ENCODE measurements at regions not wholly inside any gene's neighbourhood (a gene's known extent, or its start where the extent isn't known, plus 50 kb on each side); places are given as distances from the start of the nearest gene placed in this dataset.

GRCh38 chr10:28924717-28925116, 247.4 kb downstream of the BAMBI start:
- intact Hi-C loops (cut with micrococcal nuclease), result no loop called here

GRCh38 chr10:28925121-28925663, 247.9 kb downstream of the BAMBI start:
- intact Hi-C loops (cut with micrococcal nuclease), result no loop called here

DNA sequence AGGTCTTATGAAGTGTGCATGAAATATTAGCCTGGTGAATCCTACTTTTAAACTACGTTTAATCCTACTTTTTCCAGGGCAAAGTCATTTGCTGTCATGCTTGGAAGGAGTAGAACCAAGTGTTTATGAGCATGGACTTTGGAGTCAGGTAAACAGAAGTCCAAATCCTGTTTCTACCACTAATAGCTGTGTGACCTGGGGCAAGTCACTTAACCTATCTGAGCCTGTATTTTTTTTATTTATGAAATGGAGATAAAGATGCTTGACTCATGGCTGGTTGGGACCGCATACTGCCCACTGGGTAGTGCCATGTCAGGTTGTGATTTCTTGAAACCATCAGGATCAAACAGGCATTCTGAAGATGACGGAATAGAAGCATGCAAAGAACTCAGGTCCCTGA, 249.6 kb downstream of the BAMBI start:
- intact Hi-C loops (cut with micrococcal nuclease), result no loop called here

DNA sequence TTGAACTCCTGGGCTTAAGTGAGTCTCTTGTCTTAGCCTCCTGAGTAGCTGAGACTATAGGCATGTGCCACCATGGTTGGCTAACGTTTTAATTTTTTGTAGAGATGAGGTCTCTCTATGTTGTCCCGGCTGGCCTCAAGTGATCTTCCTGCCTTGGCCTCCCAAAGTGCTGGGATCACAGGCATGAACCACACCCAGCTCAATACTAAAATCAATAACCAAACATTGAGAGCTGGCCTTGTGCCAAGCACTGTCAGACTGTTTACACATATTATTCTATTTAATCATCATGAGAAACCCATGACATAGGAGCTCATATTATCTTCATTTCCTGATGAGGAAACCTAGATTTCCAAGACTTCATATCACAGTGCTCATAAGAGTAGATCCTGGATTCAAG, 251.2 kb downstream of the BAMBI start:
- intact Hi-C loops (cut with micrococcal nuclease), result no loop called here

DNA sequence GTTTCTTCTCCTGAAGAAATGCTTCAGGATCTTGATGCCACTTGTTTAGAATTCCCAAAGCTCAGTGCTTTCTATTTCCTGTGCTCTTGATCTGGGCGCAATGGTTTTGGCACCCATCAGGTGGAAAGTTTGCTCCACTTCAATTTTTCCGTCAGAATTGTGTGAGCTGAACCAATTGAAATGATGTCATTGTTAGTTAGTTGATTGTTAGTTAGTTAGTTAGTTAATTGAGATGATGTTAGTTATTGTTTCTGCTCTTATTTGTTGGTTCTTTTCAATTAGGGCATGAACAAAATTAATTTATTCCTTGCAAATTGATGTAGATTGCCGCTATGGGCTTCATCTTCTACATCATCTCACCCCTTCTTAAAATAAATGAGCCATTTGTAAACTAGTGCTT, 252.6 kb downstream of the BAMBI start:
- intact Hi-C loops (cut with micrococcal nuclease), result no loop called here

DNA sequence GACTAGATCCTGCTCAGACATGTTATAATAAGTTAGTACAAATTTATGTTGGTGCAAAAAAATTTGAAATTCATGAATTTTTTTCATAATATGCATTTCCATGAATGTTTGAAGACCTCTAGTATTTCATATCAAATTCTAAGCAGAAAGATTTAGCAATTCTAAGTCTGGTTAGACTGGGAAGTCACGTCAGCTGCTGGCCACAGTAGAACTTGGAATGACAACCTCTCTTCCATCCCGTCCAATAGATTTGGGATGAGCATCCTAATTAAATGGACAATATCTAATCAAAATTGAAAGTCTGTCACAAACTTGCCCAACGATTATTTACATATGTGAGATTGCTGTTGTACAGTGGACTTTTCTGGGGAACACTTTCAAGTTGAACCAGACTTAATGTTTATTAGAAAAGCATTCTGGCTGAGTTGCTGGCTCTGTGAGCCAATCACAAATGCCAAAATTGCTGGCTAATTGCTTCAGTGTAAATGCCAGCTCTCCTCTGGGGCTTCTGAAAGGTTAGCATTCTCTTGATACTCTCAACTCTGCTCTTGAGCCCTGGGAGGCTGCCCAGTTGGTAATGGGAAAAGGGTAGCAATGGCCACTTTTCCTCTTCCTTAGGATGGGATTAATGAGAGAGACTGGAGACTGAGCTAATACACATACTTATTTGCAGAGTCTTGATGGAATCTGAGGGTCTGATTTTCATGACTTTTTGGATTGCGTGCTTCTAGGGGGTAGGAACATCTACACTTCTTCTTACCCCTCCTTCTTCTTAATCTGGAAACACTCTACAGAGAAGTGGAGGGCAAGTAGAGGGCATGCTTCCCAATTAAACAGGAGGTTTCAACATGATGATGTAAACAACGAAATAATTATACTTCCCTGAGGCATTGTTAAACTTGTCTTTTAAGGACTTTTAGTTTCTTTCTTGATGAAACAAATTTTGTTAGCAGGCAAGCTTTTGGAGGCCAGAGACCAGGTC, 253.5 kb downstream of the BAMBI start:
- intact Hi-C loops (cut with micrococcal nuclease), result no loop called here

GRCh38 chr10:28935061-28935460, 257.7 kb downstream of the BAMBI start:
- intact Hi-C loops (cut with micrococcal nuclease), result no loop called here

DNA sequence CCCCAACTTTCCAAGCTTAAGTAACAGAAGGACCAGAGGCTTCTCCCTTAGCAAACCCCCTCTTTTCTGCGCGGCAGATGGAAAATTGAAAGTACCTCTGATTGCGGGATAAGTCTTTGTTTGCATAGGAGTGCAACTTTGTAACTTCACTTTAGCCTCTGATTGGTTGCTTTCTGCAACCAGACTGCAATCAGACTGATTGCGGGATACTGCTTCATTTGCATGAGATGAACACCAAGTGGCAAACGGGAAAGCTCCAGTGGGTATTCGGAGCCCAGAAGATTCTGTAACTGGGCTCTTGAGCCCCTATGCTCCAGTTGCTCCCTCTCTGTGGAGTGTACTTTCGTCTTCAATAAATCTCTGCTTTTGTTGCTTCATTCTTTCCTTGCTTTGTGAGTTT, 260.6 kb downstream of the BAMBI start:
- intact Hi-C loops (cut with micrococcal nuclease), result no loop called here

GRCh38 chr10:28938745-28939144, 261.4 kb downstream of the BAMBI start:
- intact Hi-C loops (cut with micrococcal nuclease), result no loop called here

GRCh38 chr10:28939281-28940157, 262.2 kb downstream of the BAMBI start:
- intact Hi-C loops (cut with micrococcal nuclease), result no loop called here

- intact Hi-C loops (cut with micrococcal nuclease), result no loop called here
These were observed 263.0 kb downstream of the BAMBI start for GRCh38 chr10:28940158-28940888.

DNA sequence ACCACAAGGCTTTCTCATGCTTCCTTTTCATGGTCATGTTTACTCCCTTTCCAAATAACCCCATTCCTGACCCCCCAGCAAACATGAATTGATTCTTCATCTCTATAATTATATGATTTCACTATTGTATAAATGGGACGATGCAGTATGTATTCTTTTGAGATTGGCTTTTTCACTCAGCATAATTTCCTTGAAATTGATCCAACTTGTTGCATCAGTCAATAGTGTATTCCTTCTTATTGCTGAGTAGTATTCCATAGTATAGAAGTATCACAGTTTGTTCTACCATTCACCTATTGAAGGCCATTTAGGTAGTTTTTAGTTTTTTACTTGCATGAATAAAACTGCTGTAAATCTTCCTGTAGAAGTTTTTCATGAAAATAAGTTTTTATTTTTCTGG, 264.7 kb downstream of the BAMBI start:
- intact Hi-C loops (cut with micrococcal nuclease), result no loop called here

DNA sequence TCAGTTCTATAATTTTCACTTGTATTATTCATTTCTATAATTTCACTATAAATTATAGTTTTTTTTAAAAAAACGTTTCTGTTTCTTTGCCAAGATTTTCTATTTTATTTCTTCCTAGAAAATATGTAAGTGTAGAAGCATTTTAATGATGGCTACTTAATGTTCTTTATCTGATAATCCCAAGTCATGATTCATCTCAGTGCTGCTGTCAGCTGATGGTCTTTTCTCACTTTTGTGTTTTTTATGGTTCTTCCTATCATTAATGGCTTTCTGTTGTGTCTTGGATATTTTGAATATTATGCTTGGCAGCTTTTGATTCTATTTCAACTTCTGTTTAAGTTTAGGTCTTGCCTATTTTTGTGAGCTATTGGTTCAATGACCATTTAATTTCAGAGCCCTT, 268.6 kb downstream of the BAMBI start:
- intact Hi-C loops (cut with micrococcal nuclease), result no loop called here

- intact Hi-C loops (cut with micrococcal nuclease), result no loop called here
These were observed 269.2 kb downstream of the BAMBI start for GRCh38 chr10:28946479-28946878.

GRCh38 chr10:28947171-28947570, 269.9 kb downstream of the BAMBI start:
- intact Hi-C loops (cut with micrococcal nuclease), result no loop called here

DNA sequence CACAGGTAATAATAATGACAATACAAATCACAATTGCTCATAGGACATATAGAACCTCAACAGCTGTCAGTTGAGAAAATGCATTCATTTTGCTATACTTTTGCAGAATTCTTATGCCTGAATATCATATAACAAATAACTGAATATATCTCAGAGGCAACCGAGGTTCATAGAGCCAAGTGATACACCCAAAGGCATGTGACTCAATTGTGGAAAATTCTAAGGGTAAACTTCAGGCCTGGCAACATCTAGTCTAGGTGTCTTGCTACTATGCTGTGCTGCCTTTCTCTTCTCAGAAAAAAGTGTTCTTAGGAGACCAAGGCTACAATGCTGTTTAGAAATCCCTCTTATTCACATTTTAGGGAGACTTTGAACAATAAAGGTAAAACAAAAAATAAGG, 270.7 kb downstream of the BAMBI start:
- intact Hi-C loops (cut with micrococcal nuclease), result no loop called here

GRCh38 chr10:28949005-28950004, 272.0 kb downstream of the BAMBI start:
- intact Hi-C loops (cut with micrococcal nuclease), result no loop called here

- intact Hi-C loops (cut with micrococcal nuclease), result no loop called here
These were observed 274.2 kb downstream of the BAMBI start for GRCh38 chr10:28951484-28951883.

- intact Hi-C loops (cut with micrococcal nuclease), result no loop called here
These were observed 275.2 kb downstream of the BAMBI start for GRCh38 chr10:28952523-28952922.

DNA sequence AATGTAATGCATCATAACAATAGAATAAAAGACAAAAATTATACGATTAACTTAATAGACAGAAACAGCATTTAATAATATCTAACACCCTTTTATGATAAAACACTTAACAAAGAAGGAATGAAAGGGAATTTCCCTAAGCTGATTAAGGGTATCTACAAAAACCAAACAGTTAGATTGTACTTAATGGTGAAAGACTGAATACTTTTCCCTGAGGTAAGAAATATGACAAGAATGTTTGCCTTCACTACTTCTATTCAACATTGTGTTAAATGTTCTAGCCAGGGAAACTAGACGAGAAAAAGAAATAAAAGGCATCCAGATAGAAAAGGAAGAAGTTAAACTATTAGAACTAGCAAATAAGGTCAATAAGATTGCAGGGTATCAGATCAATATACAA, 276.9 kb downstream of the BAMBI start:
- intact Hi-C loops (cut with micrococcal nuclease), result no loop called here

Measured in T-helper 1 cell treated with Interleukin-12 subunit alpha and Interleukin-12 subunit beta and Interleukin-4 antibody, amounts not matched to agents 30 ng/mL and 1 ng/mL, for 36 hours (primary cell).